Glutamatergic neuron (in vitro differentiated cells): ENCODE measurements at regions not wholly inside any gene's neighbourhood (a gene's known extent, or its start where the extent isn't known, plus 50 kb on each side); places are given as distances from the start of the nearest gene placed in this dataset.

Source experiments
- DNase-seq: peaks from one replicate; pipeline ENCODE4 v3.0.0; 2022
- H3K27ac Mint-ChIP-seq: one replicate; pipeline ENCODE4 v1.8.0; 2020; ENCODE audit warnings: mild to moderate bottlenecking, mixed read lengths, inconsistent platforms; ENCODE audit not compliant: unreplicated experiment
- H3K27me3 Mint-ChIP-seq: one replicate; pipeline ENCODE4 v1.8.0; 2020; ENCODE audit warnings: mild to moderate bottlenecking, moderate library complexity, mixed read lengths, inconsistent platforms; ENCODE audit not compliant: unreplicated experiment
- H3K36me3 Mint-ChIP-seq: one replicate; pipeline ENCODE4 v1.8.0; 2020; ENCODE audit warnings: mild to moderate bottlenecking, mixed read lengths, inconsistent platforms; ENCODE audit not compliant: unreplicated experiment
- H3K4me1 Mint-ChIP-seq: one replicate; pipeline ENCODE4 v1.8.0; 2020; ENCODE audit warnings: mild to moderate bottlenecking, low read depth, mixed read lengths, inconsistent platforms; ENCODE audit not compliant: unreplicated experiment
- H3K4me3 Mint-ChIP-seq: one replicate; pipeline ENCODE4 v1.8.0; 2020; ENCODE audit warnings: mild to moderate bottlenecking, mixed read lengths, inconsistent platforms; ENCODE audit not compliant: unreplicated experiment
- H3K9me3 Mint-ChIP-seq: one replicate; pipeline ENCODE4 v1.8.0; 2020; ENCODE audit warnings: mild to moderate bottlenecking, moderate library complexity, mixed read lengths, inconsistent platforms; ENCODE audit not compliant: unreplicated experiment
- TF ChIP-seq, protein P1 (sequence below): fragments of 200-600 bp; sonication (generic); IDR thresholded peaks from one replicate; pipeline ENCODE4 v1.5.0; 2021; ENCODE audit not compliant: partially characterized antibody, unreplicated experiment

DNA sequence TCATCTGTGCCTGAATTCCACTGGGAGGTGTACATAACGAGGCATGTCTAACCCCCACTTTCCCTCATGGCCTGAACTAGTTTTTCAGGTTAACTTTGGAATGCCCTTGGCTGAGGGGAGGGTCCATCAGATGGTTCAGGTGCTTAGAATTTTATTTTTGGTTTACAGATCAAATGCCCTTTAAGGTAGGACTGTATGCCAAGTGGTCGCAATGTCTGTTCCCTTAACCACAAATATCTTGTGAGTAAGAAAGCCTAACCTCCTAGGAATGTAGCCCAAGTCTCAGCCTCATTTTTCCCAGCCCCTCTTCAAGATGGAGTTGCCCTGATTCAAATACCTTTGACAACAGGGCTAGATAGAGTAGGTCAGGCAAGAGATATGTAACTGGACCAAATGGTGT, 78.4 kb downstream of the RNASET2 start:
- peaks cover 2% of the 10 kb centered on the region for H3K9me3 Mint-ChIP-seq
- no peak overlapping the region for H3K27ac Mint-ChIP-seq
- no peaks in the 10 kb centered on the region for H3K36me3 Mint-ChIP-seq
- no peak for DNase-seq
- TF ChIP-seq, protein P1, sequence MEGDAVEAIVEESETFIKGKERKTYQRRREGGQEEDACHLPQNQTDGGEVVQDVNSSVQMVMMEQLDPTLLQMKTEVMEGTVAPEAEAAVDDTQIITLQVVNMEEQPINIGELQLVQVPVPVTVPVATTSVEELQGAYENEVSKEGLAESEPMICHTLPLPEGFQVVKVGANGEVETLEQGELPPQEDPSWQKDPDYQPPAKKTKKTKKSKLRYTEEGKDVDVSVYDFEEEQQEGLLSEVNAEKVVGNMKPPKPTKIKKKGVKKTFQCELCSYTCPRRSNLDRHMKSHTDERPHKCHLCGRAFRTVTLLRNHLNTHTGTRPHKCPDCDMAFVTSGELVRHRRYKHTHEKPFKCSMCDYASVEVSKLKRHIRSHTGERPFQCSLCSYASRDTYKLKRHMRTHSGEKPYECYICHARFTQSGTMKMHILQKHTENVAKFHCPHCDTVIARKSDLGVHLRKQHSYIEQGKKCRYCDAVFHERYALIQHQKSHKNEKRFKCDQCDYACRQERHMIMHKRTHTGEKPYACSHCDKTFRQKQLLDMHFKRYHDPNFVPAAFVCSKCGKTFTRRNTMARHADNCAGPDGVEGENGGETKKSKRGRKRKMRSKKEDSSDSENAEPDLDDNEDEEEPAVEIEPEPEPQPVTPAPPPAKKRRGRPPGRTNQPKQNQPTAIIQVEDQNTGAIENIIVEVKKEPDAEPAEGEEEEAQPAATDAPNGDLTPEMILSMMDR, result no peak
- no peaks in the 10 kb centered on the region for H3K4me1 Mint-ChIP-seq
- no peak overlapping the region for H3K4me3 Mint-ChIP-seq
- H3K27me3 Mint-ChIP-seq, result peaks cover 3% of the 10 kb centered on the region

DNA sequence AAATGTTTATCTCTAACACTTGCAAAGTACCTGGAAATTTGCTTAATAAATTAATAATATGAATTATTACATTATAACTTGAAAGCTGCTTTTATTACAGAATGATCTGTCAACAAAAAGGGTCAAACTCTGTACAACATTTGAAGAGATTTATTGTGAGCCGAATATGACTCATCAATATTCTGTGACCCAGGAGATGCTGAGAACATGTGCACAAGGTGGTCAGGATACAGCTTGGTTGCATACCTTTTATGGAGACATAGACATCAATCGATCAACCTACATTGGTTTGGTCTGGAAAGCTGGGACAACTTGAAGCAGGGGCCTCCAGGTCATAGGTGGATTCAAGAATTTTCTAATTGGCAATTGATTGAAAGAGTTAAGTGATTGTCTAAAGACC, 79.0 kb downstream of the RNASET2 start:
- Mint-ChIP-seq H3K27ac (no peak overlapping the region), H3K4me3 (no peak overlapping the region)

GRCh38 chr6:166872531-166873009, 83.8 kb downstream of the RNASET2 start:
- Mint-ChIP-seq H3K27ac (no peak overlapping the region), H3K9me3 (peaks cover 2% of the 10 kb centered on the region), H3K4me1 (no peaks in the 10 kb centered on the region), H3K4me3 (no peak overlapping the region), H3K27me3 (peaks cover 3% of the 10 kb centered on the region), H3K36me3 (no peaks in the 10 kb centered on the region)
- TF ChIP-seq, protein P1, result no peak
- DNase-seq, result no peak

More for the DNA sequence above, 79.0 kb downstream of the RNASET2 start:
- H3K27me3 Mint-ChIP-seq, result peaks cover 3% of the 10 kb centered on the region
- TF ChIP-seq, protein P1, result no peak
- peaks cover 2% of the 10 kb centered on the region for H3K9me3 Mint-ChIP-seq
- no peaks in the 10 kb centered on the region for H3K36me3 Mint-ChIP-seq
- no peaks in the 10 kb centered on the region for H3K4me1 Mint-ChIP-seq
- DNase-seq, result no peak

- no peak overlapping the region for H3K27ac Mint-ChIP-seq
- H3K36me3 Mint-ChIP-seq, result no peaks in the 10 kb centered on the region
- H3K9me3 Mint-ChIP-seq, result peaks cover 2% of the 10 kb centered on the region
- TF ChIP-seq, protein P1, result no peak
- H3K4me1 Mint-ChIP-seq, result no peaks in the 10 kb centered on the region
- peaks cover 3% of the 10 kb centered on the region for H3K27me3 Mint-ChIP-seq
- no peak for DNase-seq
- no peak overlapping the region for H3K4me3 Mint-ChIP-seq
Measured at GRCh38 chr6:166870602-166871208, 85.6 kb downstream of the RNASET2 start.

GRCh38 chr6:166866839-166867637, 89.3 kb downstream of the RNASET2 start:
- peaks cover under 1% of the 10 kb centered on the region for H3K4me1 Mint-ChIP-seq
- peaks cover 2% of the 10 kb centered on the region for H3K9me3 Mint-ChIP-seq
- no peaks in the 10 kb centered on the region for H3K36me3 Mint-ChIP-seq
- no peak for DNase-seq
- no peak overlapping the region for H3K4me3 Mint-ChIP-seq
- H3K27me3 Mint-ChIP-seq, result peaks cover under 1% of the 10 kb centered on the region
- no peak overlapping the region for H3K27ac Mint-ChIP-seq
- TF ChIP-seq, protein P1, result no peak
